ENCODE measurements at regions not wholly inside any gene's neighbourhood (a gene's known extent, or its start where the extent isn't known, plus 50 kb on each side); places are given as distances from the start of the nearest gene placed in this dataset.

DNA sequence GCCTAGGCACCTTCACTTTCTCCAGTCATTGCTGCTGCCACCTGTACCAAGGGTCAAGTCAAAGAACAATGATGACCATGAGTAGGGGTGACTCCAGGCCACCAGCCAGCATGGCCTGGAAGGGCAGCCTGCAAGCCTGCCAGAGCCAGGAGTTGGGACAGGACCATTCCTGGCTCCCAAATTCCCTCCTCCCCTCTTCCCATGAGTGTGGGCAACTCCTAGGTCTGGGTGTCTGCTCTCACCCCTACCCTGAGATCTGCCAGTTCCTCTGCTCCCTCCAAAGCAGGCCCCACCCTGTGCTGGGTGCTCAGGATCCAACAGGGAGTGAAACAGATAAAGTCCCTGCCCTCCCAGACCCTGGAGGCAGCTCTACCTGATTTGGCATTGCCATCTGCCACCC, 125.8 kb upstream of the NANOS1 start:
- no peaks in the 10 kb centered on the region for H3K4me1 ChIP-seq (ENCODE audit: control insufficient read depth in 1 of 2, insufficient read depth in 2 of 2, low read length in 2 of 2)
- H2BK120ac ChIP-seq (ENCODE audit: insufficient read depth, low read length, poor library complexity), result no peak overlapping the region
- H3K23ac ChIP-seq (ENCODE audit: low read length), result no peak overlapping the region
- H3K9me3 ChIP-seq (ENCODE audit: insufficient read depth, low read depth, low read length), result peaks cover 3% of the 10 kb centered on the region
- no peak overlapping the region for H2BK12ac ChIP-seq (ENCODE audit: low read length)
- H3K27me3 ChIP-seq (ENCODE audit: insufficient read depth, low read length), result no peaks in the 10 kb centered on the region
- H2AFZ ChIP-seq (ENCODE audit: insufficient read depth, low read length, poor library complexity), result no peak overlapping the region
- no peaks in the 10 kb centered on the region for H3K79me1 ChIP-seq (ENCODE audit: low read length)
- H3K79me2 ChIP-seq (ENCODE audit: control insufficient read depth, insufficient read depth, low read length, poor library complexity), result no peaks in the 10 kb centered on the region
- no peak overlapping the region for H4K91ac ChIP-seq (ENCODE audit: low read depth, low read length)
- H3K27ac ChIP-seq (ENCODE audit: low read depth, low read length), result no peak overlapping the region
- H3K4me2 ChIP-seq (ENCODE audit: low read length), result no peak overlapping the region
- H4K12ac ChIP-seq (ENCODE audit: low read depth, low read length), result no peak overlapping the region
- no peak overlapping the region for H3K18ac ChIP-seq (ENCODE audit: low read length)
- H2BK5ac ChIP-seq (ENCODE audit: low read depth, low read length, poor library complexity), result no peak overlapping the region
- DNase-seq, result no peak
- no peak overlapping the region for H4K8ac ChIP-seq (ENCODE audit: low read depth, low read length)
- H2AK5ac ChIP-seq (ENCODE audit: low read length), result no peak overlapping the region
- H3K9ac ChIP-seq (ENCODE audit: low read length), result no peak overlapping the region
- H3K36me3 ChIP-seq (ENCODE audit: control insufficient read depth in 1 of 2, insufficient read depth in 2 of 2, low read length in 2 of 2), result no peaks in the 10 kb centered on the region
- H3K4ac ChIP-seq (ENCODE audit: low read depth, low read length), result no peak overlapping the region
- no peak overlapping the region for H3K14ac ChIP-seq (ENCODE audit: low read length)
- no peak overlapping the region for H3K4me3 ChIP-seq (ENCODE audit: low read depth, low read length)

DNA sequence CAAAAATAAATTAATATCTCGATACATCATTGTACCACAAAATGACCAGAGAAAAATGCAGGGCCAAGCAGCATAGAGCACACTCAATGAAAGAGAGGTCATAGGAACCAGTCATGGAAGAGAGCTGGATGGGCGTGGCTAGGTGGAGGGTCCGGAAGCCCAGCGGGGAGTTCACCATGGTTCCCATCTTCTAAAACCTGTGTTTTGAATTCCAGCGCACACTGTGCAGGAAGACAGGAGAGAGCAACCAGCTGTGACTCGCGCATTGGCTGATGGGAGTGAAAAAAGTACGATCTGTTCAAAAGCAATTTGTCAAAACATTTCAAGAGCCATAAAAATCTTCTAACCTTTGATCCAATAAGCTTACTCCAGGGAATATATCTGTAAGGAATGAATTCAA, 125.2 kb upstream of the NANOS1 start:
- Histone ChIP-seq H3K36me3 (ENCODE audit: control insufficient read depth in 1 of 2, insufficient read depth in 2 of 2, low read length in 2 of 2) (no peaks in the 10 kb centered on the region), H3K4ac (ENCODE audit: low read depth, low read length) (no peak overlapping the region), H2AK5ac (ENCODE audit: low read length) (no peak overlapping the region), H4K12ac (ENCODE audit: low read depth, low read length) (no peak overlapping the region), H3K4me3 (ENCODE audit: low read depth, low read length) (no peak overlapping the region), H2BK5ac (ENCODE audit: low read depth, low read length, poor library complexity) (no peak overlapping the region), H2BK120ac (ENCODE audit: insufficient read depth, low read length, poor library complexity) (no peak overlapping the region), H3K9me3 (ENCODE audit: insufficient read depth, low read depth, low read length) (peaks cover 3% of the 10 kb centered on the region), H2BK12ac (ENCODE audit: low read length) (no peak overlapping the region), H3K23ac (ENCODE audit: low read length) (no peak overlapping the region), H4K91ac (ENCODE audit: low read depth, low read length) (no peak overlapping the region), H4K8ac (ENCODE audit: low read depth, low read length) (no peak overlapping the region), H3K18ac (ENCODE audit: low read length) (no peak overlapping the region), H3K27me3 (ENCODE audit: insufficient read depth, low read length) (no peaks in the 10 kb centered on the region), H3K4me2 (ENCODE audit: low read length) (no peak overlapping the region), H3K27ac (ENCODE audit: low read depth, low read length) (no peak overlapping the region), H3K79me2 (ENCODE audit: control insufficient read depth, insufficient read depth, low read length, poor library complexity) (no peaks in the 10 kb centered on the region), H3K4me1 (ENCODE audit: control insufficient read depth in 1 of 2, insufficient read depth in 2 of 2, low read length in 2 of 2) (no peaks in the 10 kb centered on the region), H2AFZ (ENCODE audit: insufficient read depth, low read length, poor library complexity) (no peak overlapping the region), H3K79me1 (ENCODE audit: low read length) (no peaks in the 10 kb centered on the region), H3K9ac (ENCODE audit: low read length) (no peak overlapping the region), H3K14ac (ENCODE audit: low read length) (no peak overlapping the region)
- no CpG with 5 or more reads among the region's 8 CpGs for WGBS (ENCODE audit: extremely low coverage, insufficient coverage, insufficient read length)
- no peak for DNase-seq

- H3K36me3 ChIP-seq (ENCODE audit: control insufficient read depth in 1 of 2, insufficient read depth in 2 of 2, low read length in 2 of 2), result no peaks in the 10 kb centered on the region
- H2BK5ac ChIP-seq (ENCODE audit: low read depth, low read length, poor library complexity), result no peak overlapping the region
- no peak overlapping the region for H3K9ac ChIP-seq (ENCODE audit: low read length)
- H3K27me3 ChIP-seq (ENCODE audit: insufficient read depth, low read length), result no peaks in the 10 kb centered on the region
- H3K4me3 ChIP-seq (ENCODE audit: low read depth, low read length), result no peak overlapping the region
- no peak overlapping the region for H2AFZ ChIP-seq (ENCODE audit: insufficient read depth, low read length, poor library complexity)
- no peak overlapping the region for H3K14ac ChIP-seq (ENCODE audit: low read length)
- no peak overlapping the region for H3K23ac ChIP-seq (ENCODE audit: low read length)
- H2BK120ac ChIP-seq (ENCODE audit: insufficient read depth, low read length, poor library complexity), result no peak overlapping the region
- H3K79me2 ChIP-seq (ENCODE audit: control insufficient read depth, insufficient read depth, low read length, poor library complexity), result no peaks in the 10 kb centered on the region
- no peak overlapping the region for H4K8ac ChIP-seq (ENCODE audit: low read depth, low read length)
- DNase-seq, result no peak
- no peak overlapping the region for H3K4me2 ChIP-seq (ENCODE audit: low read length)
- whole genome bisulfite sequencing (ENCODE audit: extremely low coverage, insufficient coverage, insufficient read length), result no CpG with 5 or more reads among the region's 5 CpGs
- no peak overlapping the region for H2BK12ac ChIP-seq (ENCODE audit: low read length)
- H4K12ac ChIP-seq (ENCODE audit: low read depth, low read length), result no peak overlapping the region
- H3K4me1 ChIP-seq (ENCODE audit: control insufficient read depth in 1 of 2, insufficient read depth in 2 of 2, low read length in 2 of 2), result peaks cover 0 to 7% of the 10 kb centered on the region in 2 experiments
- no peaks in the 10 kb centered on the region for H3K79me1 ChIP-seq (ENCODE audit: low read length)
- H3K27ac ChIP-seq (ENCODE audit: low read depth, low read length), result no peak overlapping the region
- H4K91ac ChIP-seq (ENCODE audit: low read depth, low read length), result no peak overlapping the region
- H3K4ac ChIP-seq (ENCODE audit: low read depth, low read length), result no peak overlapping the region
- peaks cover 3% of the 10 kb centered on the region for H3K9me3 ChIP-seq (ENCODE audit: insufficient read depth, low read depth, low read length)
- H2AK5ac ChIP-seq (ENCODE audit: low read length), result no peak overlapping the region
- H3K18ac ChIP-seq (ENCODE audit: low read length), result no peak overlapping the region
These were observed 122.5 kb upstream of the NANOS1 start for GRCh38 chr10:118907051-118907450.

GRCh38 chr10:118908557-118909256, 120.8 kb upstream of the NANOS1 start:
- H2AFZ ChIP-seq (ENCODE audit: insufficient read depth, low read length, poor library complexity), result no peak overlapping the region
- no peak overlapping the region for H2BK5ac ChIP-seq (ENCODE audit: low read depth, low read length, poor library complexity)
- no peak overlapping the region for H4K8ac ChIP-seq (ENCODE audit: low read depth, low read length)
- no peak overlapping the region for H2AK5ac ChIP-seq (ENCODE audit: low read length)
- no peaks in the 10 kb centered on the region for H3K79me2 ChIP-seq (ENCODE audit: control insufficient read depth, insufficient read depth, low read length, poor library complexity)
- no peaks in the 10 kb centered on the region for H3K27me3 ChIP-seq (ENCODE audit: insufficient read depth, low read length)
- no peak overlapping the region for H3K4me3 ChIP-seq (ENCODE audit: low read depth, low read length)
- no peak for DNase-seq
- H3K14ac ChIP-seq (ENCODE audit: low read length), result no peak overlapping the region
- no peak overlapping the region for H3K23ac ChIP-seq (ENCODE audit: low read length)
- H4K12ac ChIP-seq (ENCODE audit: low read depth, low read length), result no peak overlapping the region
- peaks cover 3% of the 10 kb centered on the region for H3K9me3 ChIP-seq (ENCODE audit: insufficient read depth, low read depth, low read length)
- H3K9ac ChIP-seq (ENCODE audit: low read length), result no peak overlapping the region
- H2BK120ac ChIP-seq (ENCODE audit: insufficient read depth, low read length, poor library complexity), result no peak overlapping the region
- H3K4me1 ChIP-seq (ENCODE audit: control insufficient read depth in 1 of 2, insufficient read depth in 2 of 2, low read length in 2 of 2), result peaks cover 0 to 7% of the 10 kb centered on the region in 2 experiments
- no peak overlapping the region for H4K91ac ChIP-seq (ENCODE audit: low read depth, low read length)
- H3K79me1 ChIP-seq (ENCODE audit: low read length), result no peaks in the 10 kb centered on the region
- no peak overlapping the region for H2BK12ac ChIP-seq (ENCODE audit: low read length)
- no peaks in the 10 kb centered on the region for H3K36me3 ChIP-seq (ENCODE audit: control insufficient read depth in 1 of 2, insufficient read depth in 2 of 2, low read length in 2 of 2)
- WGBS (ENCODE audit: extremely low coverage, insufficient coverage, insufficient read length), result no CpG with 5 or more reads among the region's 16 CpGs
- H3K27ac ChIP-seq (ENCODE audit: low read depth, low read length), result no peak overlapping the region
- H3K18ac ChIP-seq (ENCODE audit: low read length), result no peak overlapping the region
- no peak overlapping the region for H3K4ac ChIP-seq (ENCODE audit: low read depth, low read length)
- no peak overlapping the region for H3K4me2 ChIP-seq (ENCODE audit: low read length)

Measured in trophoblast cell (in vitro differentiated cells and primary cell).